Mesothelial cell of epicardium (in vitro differentiated cells): ENCODE measurements at regions not wholly inside any gene's neighbourhood (a gene's known extent, or its start where the extent isn't known, plus 50 kb on each side); places are given as distances from the start of the nearest gene placed in this dataset.

ENCODE experiments used
- DNase-seq, 2 experiments: peaks; one replicate each; pipeline ENCODE4 v3.0.0; 2021; ENCODE audit warnings: low spot score in 2 of 2; ENCODE audit not compliant: unreplicated experiment in 2 of 2
- H3K27ac Mint-ChIP-seq: 2 replicates; pipeline ENCODE4 v1.8.0; 2021; ENCODE audit warnings: mixed read lengths
- H3K27me3 Mint-ChIP-seq: 2 replicates; pipeline ENCODE4 v1.8.0; 2021; ENCODE audit warnings: low read depth, mixed read lengths
- H3K36me3 Mint-ChIP-seq: 2 replicates; pipeline ENCODE4 v1.8.0; 2021; ENCODE audit warnings: mixed read lengths
- H3K4me1 Mint-ChIP-seq: 2 replicates; pipeline ENCODE4 v1.8.0; 2021; ENCODE audit warnings: mixed read lengths
- H3K4me3 Mint-ChIP-seq: 2 replicates; pipeline ENCODE4 v1.8.0; 2021; ENCODE audit warnings: mild to moderate bottlenecking, moderate library complexity, mixed read lengths
- H3K9me3 Mint-ChIP-seq: 2 replicates; pipeline ENCODE4 v1.8.0; 2021; ENCODE audit warnings: mixed read lengths
- CTCF ChIP-seq: fragments of 200-600 bp; sonication (generic); IDR thresholded peaks from one replicate; pipeline ENCODE4 v1.5.0; 2021; ENCODE audit warnings: antibody characterized with exemption; ENCODE audit not compliant: unreplicated experiment

GRCh38 chr1:96922181-96922580, 200.6 kb downstream of the PTBP2 start:
- Mint-ChIP-seq H3K27me3 (no peaks in the 10 kb centered on the region), H3K27ac (no peak overlapping the region), H3K36me3 (peaks cover 7% of the 10 kb centered on the region), H3K9me3 (peaks cover 35% of the 10 kb centered on the region), H3K4me1 (peaks cover 7% of the 10 kb centered on the region), H3K4me3 (no peak overlapping the region)
- DNase-seq = no peak
- TF ChIP-seq CTCF = no peak

- Mint-ChIP-seq H3K27me3 (no peaks in the 10 kb centered on the region), H3K9me3 (peaks cover 35% of the 10 kb centered on the region)
Measured at GRCh38 chr1:96923753-96924152, 202.2 kb downstream of the PTBP2 start.

GRCh38 chr1:96926176-96926575, 204.6 kb downstream of the PTBP2 start:
- Mint-ChIP-seq H3K9me3 (peaks cover 33% of the 10 kb centered on the region), H3K36me3 (peaks cover 7% of the 10 kb centered on the region), H3K27ac (no peak overlapping the region), H3K4me3 (no peak overlapping the region), H3K27me3 (no peaks in the 10 kb centered on the region), H3K4me1 (no peaks in the 10 kb centered on the region)
- no peak for DNase-seq
- no peak for TF ChIP-seq CTCF

More at GRCh38 chr1:96923753-96924152, 202.2 kb downstream of the PTBP2 start:
- Mint-ChIP-seq H3K4me3 (no peak overlapping the region), H3K4me1 (no peaks in the 10 kb centered on the region), H3K27ac (no peak overlapping the region), H3K36me3 (peaks cover 7% of the 10 kb centered on the region)
- no peak for TF ChIP-seq CTCF
- DNase-seq = no peak

- no peaks in the 10 kb centered on the region for H3K27me3 Mint-ChIP-seq
- no peak for DNase-seq
- no peak overlapping the region for H3K27ac Mint-ChIP-seq
- no peak overlapping the region for H3K4me3 Mint-ChIP-seq
- peaks cover 32% of the 10 kb centered on the region for H3K9me3 Mint-ChIP-seq
- no peaks in the 10 kb centered on the region for H3K4me1 Mint-ChIP-seq
- H3K36me3 Mint-ChIP-seq = peaks cover 7% of the 10 kb centered on the region
- no peak for TF ChIP-seq CTCF
Measured at GRCh38 chr1:96927125-96927524, 205.5 kb downstream of the PTBP2 start.

GRCh38 chr1:96931136-96931535, 209.6 kb downstream of the PTBP2 start:
- no peak for DNase-seq
- peaks cover 12% of the 10 kb centered on the region for H3K9me3 Mint-ChIP-seq
- H3K36me3 Mint-ChIP-seq = no peaks in the 10 kb centered on the region
- no peak overlapping the region for H3K27ac Mint-ChIP-seq
- H3K4me3 Mint-ChIP-seq = no peak overlapping the region
- H3K4me1 Mint-ChIP-seq = no peaks in the 10 kb centered on the region
- no peaks in the 10 kb centered on the region for H3K27me3 Mint-ChIP-seq
- no peak for TF ChIP-seq CTCF

DNA sequence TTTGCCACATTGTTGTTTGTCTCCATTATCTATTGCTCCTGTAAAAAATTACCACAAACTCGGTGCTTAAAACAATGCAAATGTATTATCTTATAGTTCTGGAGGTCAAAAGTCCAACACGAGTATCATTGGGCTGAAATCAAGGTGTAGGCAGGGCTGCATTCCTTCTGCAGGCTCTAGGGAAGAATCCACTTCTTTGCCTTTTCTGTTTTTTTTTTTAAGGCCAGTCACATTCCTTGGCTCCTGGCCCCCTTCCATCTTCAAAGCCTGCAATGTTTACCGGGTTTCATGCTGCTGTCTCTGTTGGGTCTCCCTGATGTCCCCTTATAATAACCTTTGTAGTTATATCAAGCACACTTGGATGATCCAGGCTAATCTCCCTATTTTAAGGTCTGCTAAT, 212.7 kb downstream of the PTBP2 start:
- Mint-ChIP-seq H3K27me3 (no peaks in the 10 kb centered on the region), H3K4me3 (no peak overlapping the region), H3K27ac (no peak overlapping the region), H3K36me3 (no peaks in the 10 kb centered on the region), H3K4me1 (no peaks in the 10 kb centered on the region), H3K9me3 (peaks cover 3% of the 10 kb centered on the region)
- no peak for DNase-seq
- TF ChIP-seq CTCF = no peak
